GM12878 (cell line): ENCODE measurements at regions not wholly inside any gene's neighbourhood (a gene's known extent, or its start where the extent isn't known, plus 50 kb on each side); places are given as distances from the start of the nearest gene placed in this dataset.

Experiments
- NBN ChIP-seq: fragments of 450-650 bp; IDR thresholded peaks from 2 replicates; pipeline ENCODE4 v1.6.1; 2016
- PKNOX1 ChIP-seq: fragments of 450-650 bp; IDR thresholded peaks from 2 replicates; pipeline ENCODE4 v1.6.1; 2016; ENCODE audit warnings: mild to moderate bottlenecking
- POLR2A ChIP-seq: IDR thresholded peaks from 2 replicates; pipeline ENCODE4 v1.6.1; 2011; ENCODE audit warnings: low read depth, mild to moderate bottlenecking, low read length

DNA sequence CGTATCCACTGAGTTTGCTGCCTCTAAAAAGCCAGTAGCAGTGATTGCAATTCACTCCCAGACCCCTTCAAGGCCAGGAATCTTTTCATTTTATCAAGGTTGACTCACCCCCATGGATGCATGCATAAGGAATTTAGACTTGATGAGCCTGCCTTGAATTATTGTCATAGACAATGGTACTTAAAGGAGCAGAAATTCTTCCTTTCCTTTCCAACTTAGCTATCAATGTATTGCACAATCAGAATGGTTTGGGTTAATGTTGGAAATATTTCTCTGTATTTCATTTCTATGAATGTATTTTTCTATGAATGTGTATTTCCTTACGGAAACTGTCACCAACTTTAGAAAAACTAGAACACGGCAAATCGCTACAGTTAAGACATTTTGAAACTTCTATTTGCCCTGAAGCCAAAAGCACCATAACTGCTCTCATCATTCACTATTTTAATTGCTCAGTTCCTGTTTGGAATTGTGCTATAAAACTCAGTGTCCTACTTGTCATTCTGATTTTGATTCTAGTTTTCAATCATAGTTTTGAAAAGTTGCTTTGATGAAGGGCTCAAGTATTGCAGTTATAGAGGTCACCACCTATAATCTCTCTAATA is 355.7 kb upstream of the AKR1E2 start:
- TF ChIP-seq POLR2A (no peak), NBN (no peak), PKNOX1 (no peak)
